Mesenchymal stem cell (in vitro differentiated cells and primary cell): ENCODE measurements at regions not wholly inside any gene's neighbourhood (a gene's known extent, or its start where the extent isn't known, plus 50 kb on each side); places are given as distances from the start of the nearest gene placed in this dataset.

ENCODE experiments used
- DNase-seq: peaks from one replicate; pipeline ENCODE4 v3.0.0-alpha.2; 2013
- H2AFZ ChIP-seq: one replicate; pipeline ENCODE4 v1.6.1; 2013; ENCODE audit warnings: low read depth, mild to moderate bottlenecking, control low read depth, inconsistent platforms, low read length, moderate library complexity
- H2AK5ac ChIP-seq: 2 replicates; pipeline ENCODE4 v1.6.1; 2013; ENCODE audit warnings: low read length, moderate library complexity, mild to moderate bottlenecking, inconsistent platforms; ENCODE audit not compliant: severe bottlenecking
- H2BK120ac ChIP-seq: one replicate; pipeline ENCODE4 v1.6.1; 2013; ENCODE audit warnings: low read depth, mild to moderate bottlenecking, inconsistent platforms, low read length, moderate library complexity
- H2BK12ac ChIP-seq, 2 experiments: one replicate each; pipeline ENCODE4 v1.6.1; 2013; ENCODE audit warnings: inconsistent platforms in 2 of 2, low read length in 2 of 2, mild to moderate bottlenecking in 2 of 2, moderate library complexity in 2 of 2, control low read depth in 1 of 2
- H2BK15ac ChIP-seq: one replicate; pipeline ENCODE4 v1.6.1; 2013; ENCODE audit warnings: mild to moderate bottlenecking, low read depth, inconsistent platforms; ENCODE audit not compliant: poor library complexity, severe bottlenecking
- H2BK5ac ChIP-seq: 2 replicates; pipeline ENCODE4 v1.6.1; 2013; ENCODE audit warnings: low read depth, mild to moderate bottlenecking, low read length, control low read depth, inconsistent platforms; ENCODE audit not compliant: poor library complexity, severe bottlenecking
- H3K14ac ChIP-seq, 2 experiments: one replicate each; pipeline ENCODE4 v1.6.1; 2013; ENCODE audit warnings: inconsistent platforms in 2 of 2, low read length in 2 of 2, control low read depth in 1 of 2, mild to moderate bottlenecking in 1 of 2, moderate library complexity in 1 of 2
- H3K18ac ChIP-seq, 2 experiments: one replicate each; pipeline ENCODE4 v1.6.1; 2013; ENCODE audit warnings: inconsistent platforms in 2 of 2, low read length in 2 of 2, control low read depth in 1 of 2, low read depth in 1 of 2, mild to moderate bottlenecking in 1 of 2
- H3K23ac ChIP-seq, 2 experiments: one replicate each; pipeline ENCODE4 v1.6.1; 2013; ENCODE audit warnings: inconsistent platforms in 2 of 2, low read length in 2 of 2, mild to moderate bottlenecking in 2 of 2, moderate library complexity in 2 of 2, control low read depth in 1 of 2
- H3K27ac ChIP-seq: 2 replicates; pipeline ENCODE4 v1.5.1; 2013; ENCODE audit warnings: mild to moderate bottlenecking, moderate library complexity, low read length, control low read depth, inconsistent platforms; ENCODE audit not compliant: poor library complexity, severe bottlenecking
- H3K27me3 ChIP-seq, 2 experiments: 2 replicates each; pipeline versions ENCODE4 v1.6.1 to v1.7.0; 2013; ENCODE audit warnings: low read length in 2 of 2, mild to moderate bottlenecking in 2 of 2, moderate library complexity in 2 of 2, control low read depth in 1 of 2, inconsistent platforms in 1 of 2; ENCODE audit not compliant: control insufficient read depth in 1 of 2, insufficient read depth in 1 of 2
- H3K36me3 ChIP-seq, 2 experiments: 2 replicates each; pipeline versions ENCODE4 v1.6.1 to v1.7.0; 2013; ENCODE audit warnings: low read length in 2 of 2, control low read depth in 1 of 2, inconsistent platforms in 1 of 2, low read depth in 1 of 2, mild to moderate bottlenecking in 1 of 2; ENCODE audit not compliant: insufficient read depth in 2 of 2, control insufficient read depth in 1 of 2
- H3K4ac ChIP-seq, 2 experiments: one replicate each; pipeline ENCODE4 v1.6.1; 2013; ENCODE audit warnings: inconsistent platforms in 2 of 2, low read length in 2 of 2, mild to moderate bottlenecking in 2 of 2, moderate library complexity in 2 of 2, control low read depth in 1 of 2, low read depth in 1 of 2
- H3K4me1 ChIP-seq: 2 replicates; pipeline ENCODE4 v1.6.1; 2013; ENCODE audit warnings: low read depth, low read length, control low read depth; ENCODE audit not compliant: control insufficient read depth, insufficient read depth
- H3K4me2 ChIP-seq: 2 replicates; pipeline ENCODE4 v1.6.1; 2013; ENCODE audit warnings: low read length, mild to moderate bottlenecking, inconsistent platforms; ENCODE audit not compliant: poor library complexity, severe bottlenecking
- H3K4me3 ChIP-seq, 2 experiments: 2 replicates each; pipeline versions ENCODE4 v1.5.1 to v1.7.0; 2013; ENCODE audit warnings: low read length in 2 of 2, mild to moderate bottlenecking in 2 of 2, control low read depth in 1 of 2, low read depth in 1 of 2; ENCODE audit not compliant: insufficient read depth in 1 of 2
- H3K79me1 ChIP-seq: replicated peaks from 2 replicates; pipeline ENCODE4 v1.6.1; 2013; ENCODE audit warnings: mild to moderate bottlenecking, control low read depth, low read length, inconsistent platforms; ENCODE audit not compliant: poor library complexity, severe bottlenecking
- H3K9ac ChIP-seq: 2 replicates; pipeline ENCODE4 v1.7.0; 2013; ENCODE audit warnings: mild to moderate bottlenecking, low read length, moderate library complexity
- H3K9me3 ChIP-seq: 2 replicates; pipeline ENCODE4 v1.7.0; 2013; ENCODE audit warnings: mild to moderate bottlenecking, low read length; ENCODE audit not compliant: control insufficient read depth
- H4K8ac ChIP-seq: one replicate; pipeline ENCODE4 v1.6.1; 2013; ENCODE audit warnings: inconsistent platforms, mild to moderate bottlenecking, low read length, moderate library complexity
- H4K91ac ChIP-seq: one replicate; pipeline ENCODE4 v1.6.1; 2013; ENCODE audit warnings: mild to moderate bottlenecking, low read length, inconsistent platforms
- WGBS: methylation state at CpG from one replicate; pipeline ENCODE4 v1.1.7; 2013; ENCODE audit warnings: mixed read lengths; 5-methylcytosine and 5-hydroxymethylcytosine counted together

DNA sequence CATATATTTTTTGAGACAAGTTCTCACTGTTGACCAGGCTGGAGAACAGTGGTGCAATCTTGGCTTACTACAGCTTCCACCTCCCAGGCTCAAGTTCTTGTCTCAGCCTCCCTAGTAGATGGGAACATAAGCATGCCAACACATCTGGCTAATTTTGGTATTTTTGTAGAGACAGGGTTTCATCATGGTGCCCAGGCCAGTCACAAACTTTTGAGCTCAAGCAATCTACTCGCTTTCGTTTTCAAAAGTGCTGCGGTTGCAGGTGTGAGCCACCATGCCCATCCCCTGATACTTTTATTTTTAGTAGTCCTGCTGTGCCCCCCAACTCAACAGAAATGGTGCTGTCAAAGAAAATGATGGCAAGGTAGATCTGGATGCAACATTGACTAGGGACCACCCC is 1127.3 kb downstream of the SUCLG1 start:
- Histone ChIP-seq H2AK5ac (no peak overlapping the region), H3K36me3 (no peaks in the 10 kb centered on the region), H2BK12ac (no peak overlapping the region), H3K23ac (no peak overlapping the region), H2BK5ac (no peak overlapping the region), H3K18ac (no peak overlapping the region), H3K27me3 (no peaks in the 10 kb centered on the region), H3K14ac (no peak overlapping the region), H4K8ac (no peak overlapping the region), H3K4ac (no peak overlapping the region), H3K79me1 (no peaks in the 10 kb centered on the region), H4K91ac (no peak overlapping the region), H3K27ac (no peak overlapping the region), H3K9me3 (no peaks in the 10 kb centered on the region), H2BK120ac (no peak overlapping the region), H3K9ac (no peak overlapping the region), H2BK15ac (no peak overlapping the region), H3K4me1 (no peaks in the 10 kb centered on the region), H3K4me2 (no peak overlapping the region), H2AFZ (no peak overlapping the region), H3K4me3 (no peak overlapping the region)
- WGBS: 87% methylated on average over 3 of the region's 3 CpGs
- DNase-seq: no peak

DNA sequence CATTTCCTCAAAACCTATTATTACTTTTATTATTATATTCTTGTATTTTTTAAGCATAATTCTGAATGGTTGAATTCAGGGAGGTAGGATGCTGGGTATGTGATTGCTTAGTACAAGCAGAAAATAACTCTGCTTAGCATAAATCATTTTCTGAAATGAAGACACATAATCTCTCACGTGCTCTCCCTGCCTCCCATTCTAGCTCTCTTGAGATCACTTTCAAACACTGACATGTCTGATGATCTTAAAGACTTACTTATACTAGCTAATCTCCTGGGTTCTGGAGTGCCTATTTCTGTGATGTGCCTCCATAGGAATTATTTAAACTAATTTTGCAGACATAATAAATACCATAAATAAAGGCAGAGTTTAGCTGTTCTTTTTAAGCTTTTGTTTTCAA is 1136.0 kb downstream of the SUCLG1 start:
- Histone ChIP-seq H2BK12ac (no peak overlapping the region), H2BK120ac (no peak overlapping the region), H3K79me1 (no peaks in the 10 kb centered on the region), H3K18ac (no peak overlapping the region), H3K4me2 (no peak overlapping the region), H3K4me1 (no peaks in the 10 kb centered on the region), H2BK5ac (no peak overlapping the region), H4K91ac (no peak overlapping the region), H3K9me3 (no peaks in the 10 kb centered on the region), H3K36me3 (no peaks in the 10 kb centered on the region), H3K27me3 (no peaks in the 10 kb centered on the region), H2BK15ac (no peak overlapping the region), H3K4ac (no peak overlapping the region), H2AK5ac (no peak overlapping the region), H3K4me3 (no peak overlapping the region), H3K14ac (no peak overlapping the region), H4K8ac (no peak overlapping the region), H2AFZ (no peak overlapping the region), H3K23ac (no peak overlapping the region), H3K27ac (no peak overlapping the region), H3K9ac (no peak overlapping the region)
- 71% methylated on average over 1 of the region's 1 CpG for WGBS
- DNase-seq: no peak

DNA sequence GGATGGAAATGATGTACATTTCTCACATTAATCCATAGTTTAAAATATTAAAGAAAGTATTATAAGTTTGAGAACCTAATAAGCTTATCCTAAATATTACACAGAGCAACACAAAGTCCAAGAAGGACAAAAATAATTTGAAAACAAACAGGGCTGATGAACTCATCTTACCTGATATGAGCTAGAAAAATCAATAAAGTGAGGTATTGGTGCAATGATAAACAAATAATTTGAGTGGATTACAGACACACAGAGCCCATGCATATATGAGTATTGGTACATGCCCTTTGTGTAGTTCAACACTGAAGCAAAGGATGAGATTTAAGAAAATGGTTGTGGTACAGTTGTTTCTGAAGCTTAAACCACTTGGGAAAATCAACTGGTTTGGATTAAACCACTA is 1139.0 kb downstream of the SUCLG1 start:
- no peak overlapping the region for H3K4me3 ChIP-seq
- no peak overlapping the region for H3K23ac ChIP-seq
- H2AFZ ChIP-seq: no peak overlapping the region
- no peaks in the 10 kb centered on the region for H3K27me3 ChIP-seq
- H2BK5ac ChIP-seq: no peak overlapping the region
- no peak overlapping the region for H2BK15ac ChIP-seq
- no peaks in the 10 kb centered on the region for H3K79me1 ChIP-seq
- H3K4me1 ChIP-seq: no peaks in the 10 kb centered on the region
- no peak overlapping the region for H3K18ac ChIP-seq
- no peak overlapping the region for H3K9ac ChIP-seq
- H4K8ac ChIP-seq: no peak overlapping the region
- H2BK120ac ChIP-seq: no peak overlapping the region
- H3K27ac ChIP-seq: no peak overlapping the region
- no peaks in the 10 kb centered on the region for H3K36me3 ChIP-seq
- no peak overlapping the region for H3K4me2 ChIP-seq
- no peak overlapping the region for H3K4ac ChIP-seq
- no peak overlapping the region for H3K14ac ChIP-seq
- DNase-seq: no peak
- H4K91ac ChIP-seq: no peak overlapping the region
- no peak overlapping the region for H2AK5ac ChIP-seq
- no peak overlapping the region for H2BK12ac ChIP-seq
- H3K9me3 ChIP-seq: no peaks in the 10 kb centered on the region

DNA sequence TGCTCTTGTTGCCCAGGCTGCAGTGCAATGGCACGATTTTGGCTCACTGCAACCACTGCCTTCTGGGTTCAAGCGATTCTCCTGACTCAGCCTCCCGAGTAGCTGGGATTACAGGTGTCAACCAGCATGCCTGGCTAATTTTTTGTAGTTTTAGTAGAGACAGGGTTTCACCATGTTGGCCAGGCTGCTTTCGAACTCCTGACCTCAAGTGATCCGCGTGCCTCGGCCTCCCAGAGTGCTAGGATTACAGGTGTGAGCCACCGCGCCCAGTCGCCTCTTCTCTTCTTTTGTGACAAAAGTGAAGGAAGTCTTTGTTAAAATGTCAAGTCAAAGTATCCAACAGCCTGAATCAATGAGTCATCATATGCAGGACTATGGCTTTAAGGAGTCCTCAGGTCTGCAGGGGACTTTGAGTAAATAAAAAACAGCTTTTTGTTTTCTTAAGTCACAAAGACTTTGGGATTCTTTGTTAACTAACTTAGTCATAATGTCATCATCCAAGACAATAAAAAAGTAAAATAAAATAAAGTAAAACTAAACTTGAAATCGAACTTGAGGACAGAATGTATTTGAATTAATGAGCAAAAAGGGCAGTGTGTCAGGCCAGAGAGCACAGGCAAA is 1153.2 kb downstream of the SUCLG1 start:
- H3K14ac ChIP-seq: no peak overlapping the region
- H2BK15ac ChIP-seq: no peak overlapping the region
- H3K23ac ChIP-seq: no peak overlapping the region
- no peaks in the 10 kb centered on the region for H3K36me3 ChIP-seq
- H2BK120ac ChIP-seq: no peak overlapping the region
- H4K91ac ChIP-seq: no peak overlapping the region
- DNase-seq: no peak
- no peak overlapping the region for H3K27ac ChIP-seq
- H3K9me3 ChIP-seq: no peaks in the 10 kb centered on the region
- H3K79me1 ChIP-seq: no peaks in the 10 kb centered on the region
- no peak overlapping the region for H3K4me3 ChIP-seq
- no peak overlapping the region for H2BK12ac ChIP-seq
- no peak overlapping the region for H2AFZ ChIP-seq
- H3K4me1 ChIP-seq: no peaks in the 10 kb centered on the region
- no peak overlapping the region for H3K18ac ChIP-seq
- WGBS: 71% methylated on average over 11 of the region's 11 CpGs
- H3K27me3 ChIP-seq: no peaks in the 10 kb centered on the region
- H3K4ac ChIP-seq: no peak overlapping the region
- no peak overlapping the region for H2BK5ac ChIP-seq
- no peak overlapping the region for H2AK5ac ChIP-seq
- no peak overlapping the region for H4K8ac ChIP-seq
- H3K4me2 ChIP-seq: no peak overlapping the region
- H3K9ac ChIP-seq: no peak overlapping the region
